GM19463 (cell line): ENCODE measurements at regions not wholly inside any gene's neighbourhood (a gene's known extent, or its start where the extent isn't known, plus 50 kb on each side); places are given as distances from the start of the nearest gene placed in this dataset.
A peak's percentile ranks its signal among the peaks of the same experiment; 100 is the strongest.

ENCODE experiments used
- ATAC-seq: cut with Tn5 transposase; IDR thresholded peaks from one replicate; pipeline ENCODE4 v1.9.1; 2021; ENCODE audit warnings: mild to moderate bottlenecking, moderate library complexity; ENCODE audit not compliant: unreplicated experiment

GRCh38 chr13:58594747-58595600, 963.4 kb downstream of the PCDH17 start:
- no peak for ATAC-seq

- no peak for ATAC-seq
These were observed 966.0 kb downstream of the PCDH17 start for GRCh38 chr13:58597552-58597951.

DNA sequence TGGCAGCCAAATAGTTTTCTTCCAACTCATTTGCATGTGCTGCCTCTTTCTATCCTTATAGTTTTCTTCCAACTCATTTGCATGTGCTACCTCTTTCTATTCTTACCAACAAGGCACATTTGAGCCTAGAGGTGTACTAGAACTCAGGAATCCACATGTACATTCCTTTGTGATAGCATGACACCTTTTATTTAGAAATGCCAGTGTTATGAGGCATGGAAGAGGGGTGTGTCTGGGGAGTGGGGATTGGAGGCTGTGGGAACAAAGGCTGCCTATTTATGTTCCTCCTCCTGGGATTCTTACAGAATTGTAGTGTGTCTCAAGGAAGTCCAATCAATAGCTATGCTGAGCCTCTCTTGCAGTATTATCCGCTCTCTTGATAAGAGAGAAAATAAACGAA, 966.7 kb downstream of the PCDH17 start:
- no peak for ATAC-seq

- ATAC-seq, result no peak
These were observed 979.6 kb downstream of the PCDH17 start for GRCh38 chr13:58611117-58611516.

- no peak for ATAC-seq
These were observed 986.5 kb downstream of the PCDH17 start for GRCh38 chr13:58617880-58618665.

GRCh38 chr13:58619396-58620113, 988.0 kb downstream of the PCDH17 start:
- ATAC-seq, result peak; percentile 76

GRCh38 chr13:58620176-58620575, 988.6 kb downstream of the PCDH17 start:
- ATAC-seq, result no peak

DNA sequence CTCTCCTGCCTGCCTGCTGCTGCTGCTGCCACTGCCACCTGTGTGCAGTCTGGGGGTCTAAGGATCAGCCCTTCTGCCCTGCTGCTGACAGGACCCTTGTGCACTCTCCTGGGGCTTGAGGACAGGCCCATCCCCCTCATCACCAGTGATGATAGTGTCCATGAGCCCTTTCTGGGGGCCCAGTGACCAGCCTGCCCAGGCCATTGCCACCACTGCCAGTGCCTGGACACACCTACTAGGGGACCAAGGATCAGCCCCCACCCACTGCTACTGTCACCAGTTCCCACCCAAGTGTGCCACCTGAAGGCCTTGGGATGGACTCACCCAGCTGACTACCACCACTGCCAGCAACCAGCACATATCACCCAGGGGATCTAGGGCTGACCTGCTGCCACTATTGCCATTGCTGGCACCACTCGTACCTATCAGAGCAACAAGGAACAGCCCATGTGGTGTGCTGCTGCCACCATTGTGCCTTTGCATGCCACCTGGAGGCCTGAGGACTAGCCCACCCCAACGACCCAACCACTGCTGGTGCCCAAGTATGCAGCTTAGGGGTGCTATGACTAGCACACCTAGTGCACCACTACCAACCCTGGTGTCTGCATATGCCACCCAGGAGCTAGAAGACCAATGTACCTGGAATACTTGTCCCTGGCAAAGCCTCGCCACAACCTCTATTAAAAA, 994.3 kb downstream of the PCDH17 start:
- ATAC-seq, result no peak

GRCh38 chr13:58630794-58631193, 999.2 kb downstream of the PCDH17 start:
- ATAC-seq, result no peak

DNA sequence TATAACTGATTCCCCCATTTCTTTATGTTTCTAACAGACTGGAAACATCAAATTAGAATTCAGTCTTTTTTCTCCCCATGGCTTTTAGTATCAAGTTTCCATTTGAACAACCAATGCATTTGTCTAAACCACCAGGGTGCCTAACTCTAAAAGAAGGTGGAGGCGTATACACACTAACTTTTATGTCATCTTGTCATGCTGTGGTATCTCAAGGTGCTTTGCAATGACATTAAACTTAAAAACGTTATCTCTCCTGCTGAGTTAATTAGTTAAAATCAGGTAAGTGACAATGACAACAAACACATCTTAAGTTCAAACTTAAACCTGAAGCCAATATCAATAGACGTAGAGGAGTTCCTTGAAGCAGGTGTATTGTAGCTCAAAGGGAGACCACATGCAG, 1001.7 kb downstream of the PCDH17 start:
- ATAC-seq, result no peak

DNA sequence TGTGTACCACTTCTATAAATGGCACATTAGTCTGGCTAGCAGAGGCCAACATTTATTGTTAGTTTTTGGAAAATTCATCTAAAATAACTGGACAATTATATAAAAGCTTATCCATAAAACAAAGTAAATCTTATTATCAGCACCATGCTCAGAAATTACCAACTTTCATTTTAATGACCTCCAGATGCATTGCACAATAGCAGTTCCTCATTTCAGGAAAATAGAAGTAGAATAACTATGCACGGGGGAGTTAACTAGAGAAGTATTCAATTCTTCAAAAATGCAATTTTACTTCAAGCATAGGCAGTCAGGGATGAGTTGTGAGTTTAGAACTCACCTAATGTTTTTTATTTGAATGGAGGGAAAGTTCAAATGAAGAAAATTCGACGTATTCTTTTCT, 1023.5 kb downstream of the PCDH17 start:
- ATAC-seq, result no peak

- no peak for ATAC-seq
These were observed 1029.3 kb downstream of the PCDH17 start for GRCh38 chr13:58660826-58661225.

GRCh38 chr13:58666331-58666730, 1034.8 kb downstream of the PCDH17 start:
- no peak for ATAC-seq

DNA sequence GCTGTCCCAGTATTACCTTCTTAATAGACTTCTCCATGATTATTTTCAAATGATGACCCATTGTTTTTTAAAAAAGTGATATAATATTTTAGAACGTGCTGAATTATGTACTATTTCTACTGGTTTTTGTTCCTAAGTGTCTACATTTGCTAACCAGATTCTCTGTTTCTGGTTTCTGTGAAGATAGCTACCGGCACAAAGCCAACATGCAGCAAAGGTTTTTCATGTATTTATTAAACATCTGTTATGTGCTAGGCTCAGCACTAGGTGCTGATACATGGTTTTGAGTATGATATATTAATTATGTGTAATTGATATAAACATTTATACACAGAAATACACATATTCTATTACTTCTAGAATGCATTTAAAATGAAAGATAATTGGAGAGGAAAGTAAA, 1035.6 kb downstream of the PCDH17 start:
- ATAC-seq, result no peak

GRCh38 chr13:58680115-58680514, 1048.6 kb downstream of the PCDH17 start:
- no peak for ATAC-seq

GRCh38 chr13:58682616-58683015, 1051.1 kb downstream of the PCDH17 start:
- no peak for ATAC-seq

GRCh38 chr13:58687148-58687547, 1055.6 kb downstream of the PCDH17 start:
- ATAC-seq, result no peak

DNA sequence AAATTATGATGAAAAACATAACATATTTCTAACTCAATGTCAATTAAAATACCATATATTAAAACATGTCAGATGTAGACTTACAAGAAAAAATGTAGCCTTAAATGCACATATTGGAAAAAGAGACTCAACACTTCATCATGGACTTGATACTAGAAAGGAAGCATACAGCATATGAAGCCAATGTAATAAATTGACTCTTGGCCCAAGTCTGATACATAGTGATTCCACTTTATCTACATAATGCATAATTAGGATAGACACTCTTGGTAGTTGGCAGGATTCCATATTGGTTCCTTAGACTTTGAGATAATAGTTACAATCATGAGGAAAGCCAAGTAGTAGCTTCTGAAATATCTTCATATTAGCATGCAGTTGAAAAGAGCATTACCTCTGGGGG, 1067.0 kb downstream of the PCDH17 start:
- no peak for ATAC-seq

DNA sequence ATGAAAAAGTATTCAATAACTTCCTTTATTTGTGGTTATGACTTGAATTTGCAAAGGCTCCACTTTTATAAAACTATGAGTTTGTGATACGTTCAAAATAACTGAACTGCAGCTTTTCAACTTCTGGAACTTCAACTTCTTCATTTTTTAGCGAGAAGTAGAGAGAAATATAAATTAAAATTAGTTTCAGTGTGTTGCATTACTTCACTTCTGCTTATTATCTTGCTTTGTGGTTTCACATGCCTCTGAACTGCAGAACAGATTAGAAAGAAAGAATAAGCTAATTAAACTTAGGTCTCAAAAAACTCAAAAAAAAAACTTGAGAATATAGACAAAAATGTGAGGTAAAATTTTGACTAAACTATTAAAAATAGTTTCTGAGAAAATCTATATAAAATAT, 1073.4 kb downstream of the PCDH17 start:
- no peak for ATAC-seq

GRCh38 chr13:58706421-58706820, 1074.9 kb downstream of the PCDH17 start:
- no peak for ATAC-seq

DNA sequence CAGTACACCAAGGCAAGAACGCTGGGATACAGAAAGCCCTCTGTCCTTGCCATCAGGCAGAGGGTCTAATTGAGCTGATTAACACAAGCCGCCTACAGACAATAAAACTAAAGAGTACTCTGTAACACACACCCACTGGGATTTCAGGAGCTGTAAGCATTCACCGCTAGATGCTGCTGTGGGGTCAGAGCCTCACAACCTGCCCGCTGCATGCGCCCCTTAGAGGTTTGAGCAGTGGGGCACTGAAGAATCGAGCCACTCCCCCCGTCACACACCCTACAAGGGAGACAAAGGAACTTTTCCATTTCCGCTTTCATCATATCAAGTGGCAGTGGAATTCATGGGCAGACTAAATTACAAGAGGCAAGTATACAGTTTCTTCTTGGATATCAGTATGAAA, 1080.6 kb downstream of the PCDH17 start:
- ATAC-seq, result no peak
